ENCODE measurements at regions not wholly inside any gene's neighbourhood (a gene's known extent, or its start where the extent isn't known, plus 50 kb on each side); places are given as distances from the start of the nearest gene placed in this dataset.
"Not testable (repeated sequence)": the region's sequence is repeated elsewhere in the genome, so short reads cannot be mapped to it uniquely, and the experiment has no call there.

- ChIA-PET CTCF (no interaction called here), POLR2A (no interaction called here)
- Mint-ChIP-seq H3K9me3 (no peaks in the 10 kb centered on the region), H3K4me3 (no peak overlapping the region), H3K27me3 (no peaks in the 10 kb centered on the region), H3K36me3 (ENCODE audit: low read depth) (no peaks in the 10 kb centered on the region), H3K4me1 (peaks cover 8% of the 10 kb centered on the region), H3K27ac (no peak overlapping the region)
- DNase-seq = no peak
These were observed 1231.7 kb upstream of the ZEB2 start for GRCh38 chr2:145751629-145752028.

- Mint-ChIP-seq H3K36me3 (ENCODE audit: low read depth) (no peaks in the 10 kb centered on the region), H3K4me3 (no peak overlapping the region), H3K9me3 (peaks cover 3% of the 10 kb centered on the region), H3K27me3 (peaks cover 3% of the 10 kb centered on the region), H3K4me1 (peaks cover 8% of the 10 kb centered on the region), H3K27ac (no peak overlapping the region)
- ChIA-PET CTCF (no interaction called here), POLR2A (no interaction called here)
- DNase-seq = no peak
These were observed 1231.2 kb upstream of the ZEB2 start for GRCh38 chr2:145751155-145751554.

GRCh38 chr2:145750612-145751011 lies 1230.7 kb upstream of the ZEB2 start:
- Mint-ChIP-seq H3K4me3 (no peak overlapping the region), H3K27ac (no peak overlapping the region), H3K27me3 (peaks cover 3% of the 10 kb centered on the region), H3K36me3 (ENCODE audit: low read depth) (no peaks in the 10 kb centered on the region), H3K9me3 (peaks cover 3% of the 10 kb centered on the region), H3K4me1 (peaks cover 8% of the 10 kb centered on the region)
- no peak for DNase-seq
- POLR2A ChIA-PET = no interaction called here
- CTCF ChIA-PET = no interaction called here

GRCh38 chr2:145750144-145750543 lies 1230.2 kb upstream of the ZEB2 start:
- Mint-ChIP-seq H3K9me3 (peaks cover 3% of the 10 kb centered on the region), H3K36me3 (ENCODE audit: low read depth) (no peaks in the 10 kb centered on the region), H3K4me3 (no peak overlapping the region), H3K27me3 (peaks cover 3% of the 10 kb centered on the region), H3K4me1 (peaks cover 8% of the 10 kb centered on the region), H3K27ac (no peak overlapping the region)
- no peak for DNase-seq
- POLR2A ChIA-PET = no interaction called here
- CTCF ChIA-PET = no interaction called here

- no peak overlapping the region for H3K27ac Mint-ChIP-seq
- peaks cover 3% of the 10 kb centered on the region for H3K27me3 Mint-ChIP-seq
- ChIA-PET POLR2A (no interaction called here), CTCF (no interaction called here)
- H3K4me1 Mint-ChIP-seq = peaks cover 13% of the 10 kb centered on the region
- no peak overlapping the region for H3K4me3 Mint-ChIP-seq
- H3K36me3 Mint-ChIP-seq (ENCODE audit: low read depth) = no peaks in the 10 kb centered on the region
- H3K9me3 Mint-ChIP-seq = peaks cover 3% of the 10 kb centered on the region
- DNase-seq = no peak
These were observed 1229.6 kb upstream of the ZEB2 start for GRCh38 chr2:145749556-145749955.

GRCh38 chr2:145748927-145749326 lies 1229.0 kb upstream of the ZEB2 start:
- POLR2A ChIA-PET = no interaction called here
- no peak overlapping the region for H3K4me3 Mint-ChIP-seq
- H3K9me3 Mint-ChIP-seq = peaks cover 3% of the 10 kb centered on the region
- H3K4me1 Mint-ChIP-seq = peaks cover 15% of the 10 kb centered on the region
- no peak overlapping the region for H3K27ac Mint-ChIP-seq
- H3K27me3 Mint-ChIP-seq = peaks cover 3% of the 10 kb centered on the region
- no peak for DNase-seq
- CTCF ChIA-PET = no interaction called here
- H3K36me3 Mint-ChIP-seq (ENCODE audit: low read depth) = no peaks in the 10 kb centered on the region

- Mint-ChIP-seq H3K9me3 (peaks cover 3% of the 10 kb centered on the region), H3K4me3 (no peak overlapping the region), H3K27me3 (peaks cover 3% of the 10 kb centered on the region), H3K27ac (no peak overlapping the region), H3K36me3 (ENCODE audit: low read depth) (no peaks in the 10 kb centered on the region), H3K4me1 (peaks cover 15% of the 10 kb centered on the region)
- ChIA-PET CTCF (no interaction called here), POLR2A (no interaction called here)
- no peak for DNase-seq
These were observed 1227.8 kb upstream of the ZEB2 start for GRCh38 chr2:145747715-145748114.

- CTCF ChIA-PET; H3K9me3 Mint-ChIP-seq; POLR2A ChIA-PET; H3K36me3 Mint-ChIP-seq (ENCODE audit: low read depth); H3K4me3 Mint-ChIP-seq; DNase-seq; H3K27me3 Mint-ChIP-seq; H3K27ac Mint-ChIP-seq: not testable (repeated sequence)
- peaks cover 10% of the 10 kb centered on the region for H3K4me1 Mint-ChIP-seq
These were observed 1225.4 kb upstream of the ZEB2 start for GRCh38 chr2:145745387-145745721.

GRCh38 chr2:145744541-145745386 lies 1224.8 kb upstream of the ZEB2 start:
- no peaks in the 10 kb centered on the region for H3K36me3 Mint-ChIP-seq (ENCODE audit: low read depth)
- no peak for DNase-seq
- peaks cover 12% of the 10 kb centered on the region for H3K4me1 Mint-ChIP-seq
- H3K27me3 Mint-ChIP-seq = peaks cover 3% of the 10 kb centered on the region
- ChIA-PET CTCF (no interaction called here), POLR2A (no interaction called here)
- peaks cover 6% of the 10 kb centered on the region for H3K9me3 Mint-ChIP-seq
- no peak overlapping the region for H3K27ac Mint-ChIP-seq
- H3K4me3 Mint-ChIP-seq = no peak overlapping the region

- ChIA-PET POLR2A (no interaction called here), CTCF (no interaction called here)
- H3K9me3 Mint-ChIP-seq = peaks cover 6% of the 10 kb centered on the region
- no peak overlapping the region for H3K27ac Mint-ChIP-seq
- no peak for DNase-seq
- H3K36me3 Mint-ChIP-seq (ENCODE audit: low read depth) = no peaks in the 10 kb centered on the region
- peaks cover 9% of the 10 kb centered on the region for H3K4me1 Mint-ChIP-seq
- H3K27me3 Mint-ChIP-seq = peaks cover 3% of the 10 kb centered on the region
- no peak overlapping the region for H3K4me3 Mint-ChIP-seq
These were observed 1223.1 kb upstream of the ZEB2 start for GRCh38 chr2:145743011-145743410.

GRCh38 chr2:145741636-145742035 lies 1221.7 kb upstream of the ZEB2 start:
- Mint-ChIP-seq H3K36me3 (ENCODE audit: low read depth) (no peaks in the 10 kb centered on the region), H3K27me3 (peaks cover 3% of the 10 kb centered on the region), H3K4me3 (no peak overlapping the region), H3K4me1 (peaks cover 9% of the 10 kb centered on the region), H3K27ac (no peak overlapping the region), H3K9me3 (peaks cover 6% of the 10 kb centered on the region)
- ChIA-PET CTCF (no interaction called here), POLR2A (no interaction called here)
- no peak for DNase-seq

- CTCF ChIA-PET = no interaction called here
These were observed 1221.3 kb upstream of the ZEB2 start for GRCh38 chr2:145741181-145741580.

GRCh38 chr2:145740302-145740701 lies 1220.4 kb upstream of the ZEB2 start:
- DNase-seq = no peak
- CTCF ChIA-PET = no interaction called here
- H3K36me3 Mint-ChIP-seq (ENCODE audit: low read depth) = no peaks in the 10 kb centered on the region
- POLR2A ChIA-PET = no interaction called here
- no peaks in the 10 kb centered on the region for H3K27me3 Mint-ChIP-seq
- H3K4me1 Mint-ChIP-seq = peaks cover 9% of the 10 kb centered on the region
- no peak overlapping the region for H3K27ac Mint-ChIP-seq
- H3K9me3 Mint-ChIP-seq = peaks cover 3% of the 10 kb centered on the region
- H3K4me3 Mint-ChIP-seq = no peak overlapping the region

More at GRCh38 chr2:145741181-145741580, 1221.3 kb upstream of the ZEB2 start:
- DNase-seq = no peak
- Mint-ChIP-seq H3K9me3 (peaks cover 3% of the 10 kb centered on the region), H3K4me1 (peaks cover 9% of the 10 kb centered on the region), H3K27me3 (peaks cover under 1% of the 10 kb centered on the region), H3K4me3 (no peak overlapping the region), H3K36me3 (ENCODE audit: low read depth) (no peaks in the 10 kb centered on the region), H3K27ac (no peak overlapping the region)
- POLR2A ChIA-PET = no interaction called here

- ChIA-PET POLR2A (no interaction called here), CTCF (no interaction called here)
- Mint-ChIP-seq H3K27me3 (no peaks in the 10 kb centered on the region), H3K4me1 (peaks cover 4% of the 10 kb centered on the region), H3K4me3 (no peak overlapping the region), H3K27ac (no peak overlapping the region), H3K36me3 (ENCODE audit: low read depth) (no peaks in the 10 kb centered on the region), H3K9me3 (peaks cover 3% of the 10 kb centered on the region)
- DNase-seq = no peak
These were observed 1219.8 kb upstream of the ZEB2 start for GRCh38 chr2:145739681-145740080.
